CD14-positive monocyte (primary cell): ENCODE measurements at regions not wholly inside any gene's neighbourhood (a gene's known extent, or its start where the extent isn't known, plus 50 kb on each side); places are given as distances from the start of the nearest gene placed in this dataset.

Experiments used
- DNase-seq, 3 donors: peaks; one replicate each; pipeline ENCODE4 v3.0.0-alpha.2; 2011 to 2022
- H2AFZ ChIP-seq: 2 replicates; pipeline ENCODE4 v1.6.0; 2012; ENCODE audit warnings: mild to moderate bottlenecking, low read depth, low read length, inconsistent platforms; ENCODE audit not compliant: insufficient read depth, poor library complexity, severe bottlenecking
- H3K27ac ChIP-seq, 2 donors: 1 replicate in 1 of 2; 2 replicates in 1 of 2; pipeline ENCODE4 v1.5.1; 2012 to 2013; ENCODE audit warnings: low read length in 2 of 2, control low read depth in 1 of 2, inconsistent platforms in 1 of 2, low read depth in 1 of 2, mild to moderate bottlenecking in 1 of 2
- H3K27me3 ChIP-seq, 2 donors: one replicate each; pipeline versions ENCODE4 v1.6.0 to v1.6.1; 2011 to 2013; ENCODE audit warnings: low read length in 2 of 2; ENCODE audit not compliant: control insufficient read depth in 2 of 2, insufficient read depth in 2 of 2
- H3K36me3 ChIP-seq, 2 donors: replicated peaks in 1 of 2; 1 replicate in 1 of 2; 2 replicates in 1 of 2; pipeline versions ENCODE4 v1.5.1 to v1.6.1; 2012 to 2013; ENCODE audit warnings: low read length in 2 of 2, control low read depth in 1 of 2, inconsistent platforms in 1 of 2, mild to moderate bottlenecking in 1 of 2; ENCODE audit not compliant: insufficient read depth in 2 of 2, control insufficient read depth in 1 of 2
- H3K4me1 ChIP-seq, 2 donors: 1 replicate in 1 of 2; 2 replicates in 1 of 2; pipeline versions ENCODE4 v1.5.1 to v1.6.1; 2012 to 2013; ENCODE audit warnings: low read length in 2 of 2, control low read depth in 1 of 2, inconsistent platforms in 1 of 2, mild to moderate bottlenecking in 1 of 2, moderate library complexity in 1 of 2; ENCODE audit not compliant: insufficient read depth in 2 of 2, control insufficient read depth in 1 of 2
- H3K4me2 ChIP-seq: replicated peaks from 2 replicates; pipeline ENCODE3; 2012; ENCODE audit warnings: low read length, moderate library complexity, mild to moderate bottlenecking; ENCODE audit not compliant: poor library complexity, severe bottlenecking; ENCODE audit errors: extremely low read depth
- H3K4me3 ChIP-seq, 3 experiments: fragments of 200-600 bp in 1 of 3; sonication (generic) in 1 of 3; replicated peaks in 1 of 3; 1 replicate in 2 of 3; 2 replicates in 1 of 3; pipeline ENCODE4 v1.5.1; 2011 to 2013; ENCODE audit warnings: low read length in 3 of 3, mild to moderate bottlenecking in 3 of 3, control low read depth in 2 of 3, low read depth in 2 of 3, inconsistent platforms in 1 of 3, moderate library complexity in 1 of 3
- H3K79me2 ChIP-seq: 2 replicates; pipeline ENCODE4 v1.6.0; 2012; ENCODE audit warnings: mild to moderate bottlenecking, control low read depth, inconsistent platforms, low read length, moderate library complexity; ENCODE audit not compliant: insufficient read depth
- H3K9ac ChIP-seq: 2 replicates; pipeline ENCODE4 v1.6.0; 2017; ENCODE audit warnings: low read length, mild to moderate bottlenecking; ENCODE audit not compliant: insufficient read depth, poor library complexity, severe bottlenecking
- H3K9me3 ChIP-seq, 2 donors: replicated peaks in 1 of 2; 1 replicate in 1 of 2; 2 replicates in 1 of 2; pipeline versions ENCODE4 v1.5.1 to v1.6.1; 2012 to 2013; ENCODE audit warnings: low read length in 2 of 2, control low read depth in 1 of 2; ENCODE audit not compliant: control insufficient read depth in 1 of 2, insufficient read depth in 1 of 2
- H4K20me1 ChIP-seq: 2 replicates; pipeline ENCODE4 v1.6.0; 2012; ENCODE audit warnings: mild to moderate bottlenecking, low read length, control low read depth, moderate library complexity; ENCODE audit not compliant: insufficient read depth
- H3K27ac Mint-ChIP-seq, 7 donors: one replicate each; pipeline ENCODE4 v1.8.0; 2020; ENCODE audit warnings: mild to moderate bottlenecking in 7 of 7, mixed read lengths in 7 of 7, moderate library complexity in 6 of 7, inconsistent platforms in 2 of 7
- H3K27me3 Mint-ChIP-seq, 3 donors: one replicate each; pipeline ENCODE4 v1.8.0; 2021 to 2022; ENCODE audit warnings: low read depth in 3 of 3, mild to moderate bottlenecking in 3 of 3, mixed read lengths in 3 of 3, moderate library complexity in 3 of 3, inconsistent platforms in 1 of 3
- H3K36me3 Mint-ChIP-seq, 2 donors: one replicate each; pipeline ENCODE4 v1.8.0; 2020; ENCODE audit warnings: mixed read lengths in 2 of 2, inconsistent platforms in 1 of 2, mild to moderate bottlenecking in 1 of 2
- H3K4me1 Mint-ChIP-seq: one replicate; pipeline ENCODE4 v1.8.0; 2020; ENCODE audit warnings: mild to moderate bottlenecking, mixed read lengths
- H3K4me3 Mint-ChIP-seq, 2 donors: one replicate each; pipeline ENCODE4 v1.8.0; 2020; ENCODE audit warnings: mild to moderate bottlenecking in 2 of 2, mixed read lengths in 2 of 2, moderate library complexity in 1 of 2
- H3K9me3 Mint-ChIP-seq, 7 donors: one replicate each; pipeline ENCODE4 v1.8.0; 2020 to 2022; ENCODE audit warnings: mixed read lengths in 7 of 7, mild to moderate bottlenecking in 6 of 7, moderate library complexity in 6 of 7, inconsistent platforms in 2 of 7
- CTCF ChIP-seq: fragments of 200-600 bp; IDR thresholded peaks from one replicate; pipeline ENCODE4 v1.8.0; 2022; ENCODE audit warnings: antibody characterized with exemption, mild to moderate bottlenecking
- WGBS: methylation state at CpG from one replicate; pipeline ENCODE4 v1.1.5; 2013; ENCODE audit warnings: missing lambda C conversion rate; ENCODE audit not compliant: insufficient coverage; 5-methylcytosine and 5-hydroxymethylcytosine counted together
- intact Hi-C, 2 donors: fragments of 100-400 bp; cut with micrococcal nuclease; formaldehyde crosslinking; loops; one replicate each; pipeline versions ENCODE4 v1.15.0 to v1.15.1; 2023

GRCh38 chr1:29860681-29861080 is 624.4 kb downstream of the PTPRU start:
- no peak overlapping the region for H3K4me3 ChIP-seq
- no peaks in the 10 kb centered on the region for H3K36me3 ChIP-seq
- H3K9ac ChIP-seq = no peak overlapping the region
- DNase-seq = no peak
- no peak overlapping the region for H3K27ac ChIP-seq
- intact Hi-C loops = no loop called here
- no peak overlapping the region for H2AFZ ChIP-seq
- no peak for TF ChIP-seq CTCF
- Mint-ChIP-seq H3K4me3 (no peak overlapping the region), H3K4me1 (no peaks in the 10 kb centered on the region), H3K36me3 (no peaks in the 10 kb centered on the region), H3K27me3 (peaks cover 0 to 2% (median 1%) of the 10 kb centered on the region in 3 donors), H3K9me3 (peaks cover 8 to 30% (median 20%) of the 10 kb centered on the region in 7 donors), H3K27ac (no peak overlapping the region)
- peaks cover 11 to 19% of the 10 kb centered on the region in 2 donors for H3K9me3 ChIP-seq
- no peaks in the 10 kb centered on the region for H3K4me1 ChIP-seq
- no peak overlapping the region for H3K4me2 ChIP-seq
- H3K79me2 ChIP-seq = no peaks in the 10 kb centered on the region
- WGBS = 86% methylated on average over 2 of the region's 2 CpGs
- H4K20me1 ChIP-seq = no peaks in the 10 kb centered on the region
- H3K27me3 ChIP-seq = no peaks in the 10 kb centered on the region

GRCh38 chr1:29860056-29860455 is 623.7 kb downstream of the PTPRU start:
- no peak overlapping the region for H3K9ac ChIP-seq
- no peaks in the 10 kb centered on the region for H3K27me3 ChIP-seq
- TF ChIP-seq CTCF = no peak
- H3K36me3 Mint-ChIP-seq = no peaks in the 10 kb centered on the region
- intact Hi-C loops = no loop called here
- H3K4me2 ChIP-seq = no peak overlapping the region
- no peak overlapping the region for H3K27ac ChIP-seq
- no peaks in the 10 kb centered on the region for H3K4me1 ChIP-seq
- no peak for DNase-seq
- H3K9me3 ChIP-seq = peaks cover 11 to 19% of the 10 kb centered on the region in 2 donors
- no peak overlapping the region for H3K4me3 Mint-ChIP-seq
- H3K4me3 ChIP-seq = no peak overlapping the region
- H3K9me3 Mint-ChIP-seq = peaks cover 8 to 30% (median 20%) of the 10 kb centered on the region in 7 donors
- H3K4me1 Mint-ChIP-seq = no peaks in the 10 kb centered on the region
- peaks cover 1 to 3% (median 2%) of the 10 kb centered on the region in 3 donors for H3K27me3 Mint-ChIP-seq
- no peaks in the 10 kb centered on the region for H3K79me2 ChIP-seq
- no peak overlapping the region for H2AFZ ChIP-seq
- 100% methylated on average over 1 of the region's 1 CpG for WGBS
- no peaks in the 10 kb centered on the region for H4K20me1 ChIP-seq
- H3K27ac Mint-ChIP-seq = no peak overlapping the region
- no peaks in the 10 kb centered on the region for H3K36me3 ChIP-seq
